ENCODE measurements at regions not wholly inside any gene's neighbourhood (a gene's known extent, or its start where the extent isn't known, plus 50 kb on each side); places are given as distances from the start of the nearest gene placed in this dataset.

DNA sequence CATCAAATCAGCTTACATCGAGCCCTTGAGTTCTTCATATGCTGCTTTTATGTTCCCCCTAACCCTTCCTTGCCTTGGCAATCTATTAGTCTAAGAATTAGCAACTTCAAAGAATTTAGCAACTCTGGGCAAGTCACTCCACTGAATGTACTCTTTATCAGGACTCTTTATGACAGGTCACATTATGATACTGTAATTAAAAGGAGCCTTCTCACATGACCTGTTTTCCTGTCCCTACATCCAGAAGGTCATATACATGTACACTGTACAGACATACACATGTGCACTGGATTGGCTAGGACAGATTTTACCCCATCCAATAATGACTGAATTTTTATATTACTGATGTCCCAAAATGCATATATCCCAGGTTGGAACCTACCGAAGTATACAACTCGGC is 463.1 kb downstream of the SHQ1 start:
- TF ChIP-seq MXI1 (IDR thresholded peaks at IDR 0.05; ENCODE audit: borderline replicate concordance, low read depth, low read length): no peak
- no peak for TF ChIP-seq FOS (IDR thresholded peaks at IDR 0.05; ENCODE audit: low read depth, low read length)
- no peak for TF ChIP-seq CHD1 (IDR thresholded peaks at IDR 0.05; ENCODE audit: low read depth, low read length)
- TF ChIP-seq CEBPB (IDR thresholded peaks at IDR 0.05; ENCODE audit: low read depth, low read length): no peak
- TF ChIP-seq SMC3 (IDR thresholded peaks at IDR 0.05; ENCODE audit: low read depth, low read length): no peak
- TF ChIP-seq POLR2A (IDR thresholded peaks at IDR 0.05; ENCODE audit: low read depth, low read length): no peak
- no peak for TF ChIP-seq RFX5 (IDR thresholded peaks at IDR 0.05; ENCODE audit: low read depth, low read length)
- no peak for TF ChIP-seq NFE2L2 (IDR thresholded peaks at IDR 0.05; ENCODE audit: low read depth, low read length)
- TF ChIP-seq, protein P1, sequence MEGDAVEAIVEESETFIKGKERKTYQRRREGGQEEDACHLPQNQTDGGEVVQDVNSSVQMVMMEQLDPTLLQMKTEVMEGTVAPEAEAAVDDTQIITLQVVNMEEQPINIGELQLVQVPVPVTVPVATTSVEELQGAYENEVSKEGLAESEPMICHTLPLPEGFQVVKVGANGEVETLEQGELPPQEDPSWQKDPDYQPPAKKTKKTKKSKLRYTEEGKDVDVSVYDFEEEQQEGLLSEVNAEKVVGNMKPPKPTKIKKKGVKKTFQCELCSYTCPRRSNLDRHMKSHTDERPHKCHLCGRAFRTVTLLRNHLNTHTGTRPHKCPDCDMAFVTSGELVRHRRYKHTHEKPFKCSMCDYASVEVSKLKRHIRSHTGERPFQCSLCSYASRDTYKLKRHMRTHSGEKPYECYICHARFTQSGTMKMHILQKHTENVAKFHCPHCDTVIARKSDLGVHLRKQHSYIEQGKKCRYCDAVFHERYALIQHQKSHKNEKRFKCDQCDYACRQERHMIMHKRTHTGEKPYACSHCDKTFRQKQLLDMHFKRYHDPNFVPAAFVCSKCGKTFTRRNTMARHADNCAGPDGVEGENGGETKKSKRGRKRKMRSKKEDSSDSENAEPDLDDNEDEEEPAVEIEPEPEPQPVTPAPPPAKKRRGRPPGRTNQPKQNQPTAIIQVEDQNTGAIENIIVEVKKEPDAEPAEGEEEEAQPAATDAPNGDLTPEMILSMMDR (conservative IDR thresholded peaks at IDR 0.05; ENCODE audit: low read depth, low read length): no peak
- no peak for TF ChIP-seq MAFK (IDR thresholded peaks at IDR 0.05; ENCODE audit: low read depth, low read length)
- TF ChIP-seq, protein P2, sequence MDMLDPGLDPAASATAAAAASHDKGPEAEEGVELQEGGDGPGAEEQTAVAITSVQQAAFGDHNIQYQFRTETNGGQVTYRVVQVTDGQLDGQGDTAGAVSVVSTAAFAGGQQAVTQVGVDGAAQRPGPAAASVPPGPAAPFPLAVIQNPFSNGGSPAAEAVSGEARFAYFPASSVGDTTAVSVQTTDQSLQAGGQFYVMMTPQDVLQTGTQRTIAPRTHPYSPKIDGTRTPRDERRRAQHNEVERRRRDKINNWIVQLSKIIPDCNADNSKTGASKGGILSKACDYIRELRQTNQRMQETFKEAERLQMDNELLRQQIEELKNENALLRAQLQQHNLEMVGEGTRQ (IDR thresholded peaks at IDR 0.05; ENCODE audit: low read depth, low read length): no peak
- TF ChIP-seq RCOR1 (IDR thresholded peaks at IDR 0.05; ENCODE audit: insufficient replicate concordance, low read length): no peak
- no peak for TF ChIP-seq BHLHE40 (IDR thresholded peaks at IDR 0.05; ENCODE audit: low read depth, low read length)
- TF ChIP-seq, protein P3, sequence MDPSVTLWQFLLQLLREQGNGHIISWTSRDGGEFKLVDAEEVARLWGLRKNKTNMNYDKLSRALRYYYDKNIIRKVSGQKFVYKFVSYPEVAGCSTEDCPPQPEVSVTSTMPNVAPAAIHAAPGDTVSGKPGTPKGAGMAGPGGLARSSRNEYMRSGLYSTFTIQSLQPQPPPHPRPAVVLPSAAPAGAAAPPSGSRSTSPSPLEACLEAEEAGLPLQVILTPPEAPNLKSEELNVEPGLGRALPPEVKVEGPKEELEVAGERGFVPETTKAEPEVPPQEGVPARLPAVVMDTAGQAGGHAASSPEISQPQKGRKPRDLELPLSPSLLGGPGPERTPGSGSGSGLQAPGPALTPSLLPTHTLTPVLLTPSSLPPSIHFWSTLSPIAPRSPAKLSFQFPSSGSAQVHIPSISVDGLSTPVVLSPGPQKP (IDR thresholded peaks at IDR 0.05; ENCODE audit: borderline replicate concordance, low read depth, low read length): no peak
- TF ChIP-seq RAD21 (IDR thresholded peaks at IDR 0.05; ENCODE audit: low read length): no peak
- TF ChIP-seq MAZ (IDR thresholded peaks at IDR 0.05; ENCODE audit: borderline replicate concordance, low read depth, low read length): no peak
- H3K4me1 ChIP-seq (ENCODE audit: control insufficient read depth, insufficient read depth, low read length): peaks cover 5% of the 10 kb centered on the region
- no peak overlapping the region for H3K23ac ChIP-seq (ENCODE audit: low read depth, low read length)
- H2AK5ac ChIP-seq (ENCODE audit: low read depth, low read length): no peak overlapping the region
- peaks cover 5% of the 10 kb centered on the region for H3K9me1 ChIP-seq (ENCODE audit: insufficient read depth, low read length)
- peaks cover 42 to 75% of the 10 kb centered on the region in 2 experiments for H3K79me1 ChIP-seq (ENCODE audit: low read depth in 1 of 2, low read length in 2 of 2)
- no peak overlapping the region for H3K14ac ChIP-seq (replicated peaks; ENCODE audit: low read depth, low read length)
- H4K8ac ChIP-seq (ENCODE audit: low read depth in 2 of 2, low read length in 2 of 2): no peak overlapping the region
- no CpG with 5 or more reads among the region's 3 CpGs for WGBS, 2 experiments (ENCODE audit: extremely low coverage in 2 of 2, insufficient read length in 1 of 2)
- no peaks in the 10 kb centered on the region for H3K9me3 ChIP-seq (ENCODE audit: control insufficient read depth, insufficient read depth, low read length)
- no peak for DNase-seq
- ATAC-seq (ENCODE audit: low read depth): no peak
- dilution Hi-C loops (cut with HindIII; ENCODE audit: low sequenced_read_pairs, unreplicated experiment): no loop called here
- no peak overlapping the region for H3K56ac ChIP-seq (ENCODE audit: extremely low read depth, insufficient read depth, low read length)
- H2BK20ac ChIP-seq (ENCODE audit: low read depth, low read length): no peak overlapping the region
- ChIA-PET CTCF (no interaction called here), POLR2A (ENCODE audit: unreplicated experiment) (no interaction called here)
- H4K91ac ChIP-seq (ENCODE audit: insufficient read depth, low read depth, low read length): no peak overlapping the region
- in situ Hi-C loops (cut with MboI; ENCODE audit: low sequenced_read_pairs): no loop called here
- no peaks in the 10 kb centered on the region for H3K27me3 ChIP-seq (ENCODE audit: control insufficient read depth, insufficient read depth, low read length)
- peaks cover 82% of the 10 kb centered on the region for H4K20me1 ChIP-seq (ENCODE audit: insufficient read depth, low read length)
- H3K9ac ChIP-seq (ENCODE audit: low read depth, low read length): no peak overlapping the region
- intact Hi-C loops (cut with micrococcal nuclease): no loop called here
- H3K27ac ChIP-seq (ENCODE audit: insufficient read depth, low read length): no peak overlapping the region
- no peak overlapping the region for H2BK5ac ChIP-seq (ENCODE audit: low read depth, low read length, poor library complexity, severe bottlenecking)
- no TSS peak for BruUV-seq (replicated peaks)
- H2AK9ac ChIP-seq (replicated peaks; ENCODE audit: low read depth, low read length, poor library complexity): no peak overlapping the region
- H3K4me2 ChIP-seq (ENCODE audit: low read depth, low read length): no peak overlapping the region
- no peak overlapping the region for H3K4ac ChIP-seq (ENCODE audit: low read depth, low read length)
- no peak overlapping the region for H2BK15ac ChIP-seq (ENCODE audit: low read depth, low read length)
- H3K18ac ChIP-seq (ENCODE audit: low read depth, low read length): no peak overlapping the region
- no peaks in the 10 kb centered on the region for H3K36me3 ChIP-seq (ENCODE audit: control insufficient read depth, insufficient read depth, low read length)
- no peak overlapping the region for H2AFZ ChIP-seq (replicated peaks; ENCODE audit: low read length, poor library complexity)
- H3K4me3 ChIP-seq (ENCODE audit: insufficient read depth, low read depth, low read length): no peak overlapping the region
- no peak overlapping the region for H2BK120ac ChIP-seq (ENCODE audit: low read depth, low read length)
- H4K5ac ChIP-seq (ENCODE audit: low read depth, low read length): no peak overlapping the region

Data from IMR-90 (cell line).